ENCODE measurements at regions not wholly inside any gene's neighbourhood (a gene's known extent, or its start where the extent isn't known, plus 50 kb on each side); places are given as distances from the start of the nearest gene placed in this dataset.

DNA sequence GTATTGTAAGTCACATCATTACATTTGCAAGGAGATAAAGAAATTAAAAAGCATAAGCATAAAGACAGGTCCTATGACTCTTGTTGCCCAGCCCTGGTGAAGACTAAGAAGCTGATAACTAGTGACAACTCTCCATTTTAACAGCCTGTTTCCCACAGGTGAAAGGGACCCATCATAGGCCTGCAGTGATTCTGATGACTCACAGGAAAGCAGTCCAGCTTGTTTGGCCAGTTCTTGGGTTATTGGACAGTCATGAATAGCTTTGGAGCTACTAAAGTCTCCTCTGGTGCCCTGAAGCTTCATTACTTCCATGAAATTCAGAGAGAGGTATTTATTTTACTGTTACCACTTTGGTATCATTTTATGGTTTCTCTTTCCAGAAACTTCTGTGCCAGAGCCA, 55.5 kb upstream of the DYRK2 start:
- no peak for DNase-seq

DNA sequence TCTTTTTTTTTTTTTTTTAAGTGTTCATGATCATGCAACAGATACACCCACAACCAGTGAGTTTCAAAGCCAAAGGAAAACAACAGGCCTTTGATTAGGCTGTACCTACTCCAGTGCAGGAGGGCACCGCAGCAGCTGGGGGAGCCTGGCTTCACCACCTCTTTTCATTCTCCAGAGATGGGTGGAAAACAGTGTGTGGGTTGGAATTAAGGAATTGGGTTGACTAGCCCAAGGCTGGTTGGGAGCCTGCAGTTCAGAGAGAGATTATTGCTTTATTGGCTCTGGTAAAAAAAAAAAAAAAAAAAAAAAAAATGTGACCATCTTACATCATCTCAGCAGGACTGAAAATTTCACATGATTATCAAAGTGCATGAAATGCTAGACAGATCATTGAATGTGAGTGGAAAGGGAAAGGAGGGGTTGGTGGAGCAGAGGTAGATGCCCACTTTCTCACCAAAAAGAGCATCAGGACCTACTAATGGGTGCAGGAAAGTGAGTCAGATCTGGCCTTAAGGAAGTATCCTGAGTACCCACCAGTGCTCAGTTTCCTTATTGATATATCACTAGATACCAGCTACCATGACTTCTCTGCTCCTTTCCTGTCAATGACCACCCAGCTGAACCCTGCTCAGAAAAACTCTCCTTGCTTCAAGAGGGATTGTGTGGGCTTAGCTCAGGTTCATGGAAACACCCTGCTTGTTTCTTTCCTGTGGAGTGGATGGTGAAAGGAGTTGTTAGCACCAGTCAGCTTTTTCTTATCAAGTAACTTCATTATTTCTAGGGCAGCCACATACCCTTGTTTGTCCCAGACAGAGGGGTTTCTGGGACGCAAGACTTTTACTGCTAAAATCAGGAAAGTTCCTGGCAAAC, 54.8 kb upstream of the DYRK2 start:
- no peak for DNase-seq

DNA sequence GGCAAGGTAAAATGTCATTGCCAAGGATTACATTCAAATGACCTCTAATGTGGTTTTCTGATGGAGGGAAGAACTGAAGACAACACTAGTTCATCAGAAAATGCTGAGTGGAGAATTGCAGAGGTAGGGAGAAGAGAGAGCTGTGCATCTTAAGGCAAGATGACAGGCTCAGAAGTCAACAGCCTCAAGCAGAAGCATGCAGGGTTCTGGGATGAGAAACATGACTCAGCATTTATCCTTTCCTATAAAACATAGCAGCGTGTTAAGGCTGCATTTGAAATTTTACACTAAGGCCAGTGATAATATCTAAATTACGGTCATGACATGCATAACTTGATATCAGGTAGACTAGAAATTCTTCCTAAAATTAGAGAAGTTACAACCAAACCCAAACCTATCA, 53.7 kb upstream of the DYRK2 start:
- no peak for DNase-seq

DNA sequence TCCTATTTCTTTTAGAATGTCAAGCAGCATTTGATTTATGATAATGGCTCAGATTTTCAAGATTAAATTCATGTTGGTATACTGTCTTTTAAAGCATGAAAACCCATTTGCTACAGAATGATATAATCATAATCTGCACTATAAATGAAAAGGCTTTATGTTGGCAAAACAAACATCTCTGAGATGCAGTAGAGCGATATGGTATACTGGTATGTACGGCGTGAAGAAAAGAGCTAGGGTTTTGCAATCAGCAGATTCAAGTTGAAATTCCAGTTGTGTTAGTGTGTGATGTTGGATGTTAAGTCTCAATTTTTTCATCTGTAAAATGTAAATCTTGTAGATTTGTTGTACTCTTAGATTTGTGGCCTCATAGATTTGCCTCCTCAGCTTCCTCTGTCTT, 53.2 kb upstream of the DYRK2 start:
- no peak for DNase-seq

DNA sequence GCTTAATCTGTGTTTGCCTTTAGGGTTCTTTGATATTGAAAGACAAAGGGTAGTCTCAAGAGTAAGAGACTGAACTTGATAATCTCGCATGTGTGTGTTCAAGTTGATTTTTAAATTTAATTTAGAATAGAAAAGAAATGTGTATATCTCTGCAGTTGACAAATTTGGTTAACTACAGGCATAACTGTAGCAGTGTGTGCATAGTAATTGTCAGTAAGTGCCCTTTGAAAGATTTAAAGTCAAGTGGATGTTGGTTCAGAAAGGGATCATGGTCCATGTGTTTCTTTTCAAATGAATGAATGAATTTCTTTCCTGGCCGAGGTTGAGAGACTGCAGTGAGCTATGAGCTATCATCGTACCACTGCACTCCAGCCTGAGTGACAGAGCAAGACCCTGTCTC, 49.9 kb upstream of the DYRK2 start:
- DNase-seq = no peak

Data from activated CD4-positive, CD25-positive, alpha-beta regulatory T cell treated with anti-CD3 and anti-CD28 coated beads, Interleukin-2, amount 50 U/mL, for 72 hours (primary cell).